Central memory CD4-positive, alpha-beta T cell (primary cell): ENCODE measurements at regions not wholly inside any gene's neighbourhood (a gene's known extent, or its start where the extent isn't known, plus 50 kb on each side); places are given as distances from the start of the nearest gene placed in this dataset.

ENCODE experiments used
- DNase-seq: peaks from one replicate; pipeline ENCODE4 v3.0.0; 2022

DNA sequence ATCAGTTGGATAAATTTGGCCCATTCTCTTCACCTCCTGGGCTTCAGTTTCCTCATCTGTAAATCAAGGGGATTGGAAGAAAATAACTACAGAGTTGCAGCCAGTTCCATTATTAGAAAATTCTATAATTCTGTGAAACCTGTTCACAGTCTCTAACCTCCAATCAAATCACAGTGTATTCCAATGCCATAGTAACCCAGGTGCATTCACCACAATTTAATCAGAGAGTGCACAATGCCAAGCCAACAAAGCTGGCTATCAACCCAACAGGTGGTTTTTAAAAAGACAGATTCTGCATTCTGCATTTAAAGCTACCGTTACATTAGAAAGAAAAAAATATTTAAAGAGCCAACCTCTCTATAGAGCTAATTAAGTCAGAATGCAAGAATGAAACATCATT lies 308.6 kb downstream of the RNF144A start:
- DNase-seq, result no peak

DNA sequence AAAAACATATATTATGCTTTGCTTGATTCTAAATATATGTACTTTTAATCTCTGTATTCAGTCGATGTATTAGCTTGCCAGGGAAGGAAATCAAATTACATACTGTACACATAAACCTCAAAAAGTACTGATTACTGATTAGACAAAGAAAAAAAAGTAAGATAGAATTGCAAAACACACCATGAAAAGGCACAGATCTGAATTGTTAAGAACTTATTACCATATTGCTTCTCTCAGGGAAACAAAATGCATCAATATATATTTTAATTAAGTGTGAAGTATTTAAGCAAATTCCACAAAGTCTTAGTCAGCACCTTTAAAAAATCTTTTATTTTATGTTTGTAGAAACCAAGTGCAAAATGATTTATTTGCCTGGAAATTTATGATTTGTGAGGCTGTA lies 309.3 kb downstream of the RNF144A start:
- DNase-seq, result no peak

DNA sequence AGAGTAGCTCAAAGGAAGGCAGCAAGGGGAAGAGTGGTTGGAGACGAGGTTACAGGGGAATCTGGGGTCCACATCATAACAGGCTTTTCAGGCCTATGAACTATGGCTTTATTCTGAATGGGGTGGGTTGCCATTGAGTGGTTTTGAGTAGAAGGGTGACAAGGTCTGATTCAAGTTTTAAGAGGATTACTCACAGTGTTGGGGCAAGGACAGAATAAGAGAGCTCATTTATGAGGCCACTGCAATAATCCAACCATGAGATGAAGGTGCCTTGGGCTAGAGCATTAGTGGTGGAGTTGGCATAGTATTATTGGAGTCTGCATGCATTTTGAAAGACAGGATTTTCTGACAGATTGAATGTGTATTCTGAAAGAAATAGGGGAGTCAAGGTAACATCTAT lies 315.9 kb downstream of the RNF144A start:
- no peak for DNase-seq

DNA sequence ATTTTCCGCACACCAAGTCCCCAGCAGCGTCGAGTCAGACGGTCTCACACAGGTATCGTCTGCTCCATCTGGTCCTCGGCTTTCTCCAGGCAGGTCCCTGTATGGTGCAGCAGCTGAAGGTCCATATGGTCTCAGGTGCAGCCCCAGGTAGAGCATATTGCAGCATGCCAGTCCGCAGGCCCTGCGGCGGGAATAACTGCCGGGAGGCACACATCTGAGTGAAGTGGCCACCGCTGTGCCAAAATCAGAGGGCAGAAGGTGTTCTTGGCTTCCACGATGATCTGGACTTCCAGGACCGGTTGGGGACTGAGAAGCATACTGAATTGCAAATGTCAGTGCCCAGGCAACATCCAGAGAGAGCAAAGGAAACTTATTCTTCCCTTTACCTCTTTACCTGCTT lies 320.3 kb downstream of the RNF144A start:
- DNase-seq, result no peak

DNA sequence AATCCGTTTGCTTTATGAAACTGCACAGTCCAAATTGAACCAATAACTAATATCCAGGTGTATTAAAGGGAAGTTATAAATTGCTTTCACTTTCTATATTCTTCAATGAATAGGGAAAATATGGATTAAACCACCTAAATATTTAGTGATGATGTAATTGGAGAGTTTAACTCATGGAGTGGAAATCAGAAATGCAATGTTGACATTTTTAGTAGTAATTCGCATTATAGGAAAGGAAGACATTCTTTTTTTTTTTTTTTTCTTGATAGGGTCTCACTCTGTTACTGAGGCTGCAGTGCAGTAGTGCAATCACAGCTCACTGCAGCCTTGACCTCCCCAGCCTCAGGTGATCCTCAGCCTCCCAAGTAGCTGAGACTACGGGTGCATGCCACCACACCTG lies 321.9 kb downstream of the RNF144A start:
- no peak for DNase-seq

DNA sequence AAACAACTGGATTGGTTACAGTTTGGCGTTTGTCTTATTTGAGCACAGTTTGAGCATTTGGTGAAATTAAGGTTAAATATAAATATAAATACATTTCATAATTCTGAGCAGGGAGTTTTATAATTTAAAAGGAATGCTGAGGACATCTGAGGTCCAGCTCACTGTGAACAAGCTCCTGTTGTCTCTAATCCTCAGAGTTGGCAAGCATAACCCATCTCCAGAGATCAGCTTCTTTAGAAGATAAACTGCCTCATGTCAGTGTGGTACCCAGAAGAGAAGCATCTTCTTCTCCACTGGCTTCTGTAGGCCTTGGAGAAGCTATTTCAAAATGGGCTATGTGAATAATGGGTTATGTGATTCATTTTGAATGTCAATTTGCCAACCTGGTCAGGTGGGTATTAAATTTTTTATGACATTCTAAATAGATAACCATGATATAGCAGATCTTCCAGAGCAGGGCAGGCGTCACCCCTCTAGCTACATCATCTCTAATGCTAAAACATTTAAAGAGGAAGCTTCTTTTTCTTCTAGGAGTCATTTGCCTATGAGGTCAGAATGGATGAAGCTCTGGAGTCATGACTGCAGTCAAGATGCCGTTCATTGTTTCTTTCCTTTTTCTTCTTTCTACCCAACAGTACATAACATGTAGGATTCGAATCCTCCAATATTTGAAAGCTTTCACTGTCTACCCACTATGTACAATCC lies 324.0 kb downstream of the RNF144A start:
- no peak for DNase-seq

DNA sequence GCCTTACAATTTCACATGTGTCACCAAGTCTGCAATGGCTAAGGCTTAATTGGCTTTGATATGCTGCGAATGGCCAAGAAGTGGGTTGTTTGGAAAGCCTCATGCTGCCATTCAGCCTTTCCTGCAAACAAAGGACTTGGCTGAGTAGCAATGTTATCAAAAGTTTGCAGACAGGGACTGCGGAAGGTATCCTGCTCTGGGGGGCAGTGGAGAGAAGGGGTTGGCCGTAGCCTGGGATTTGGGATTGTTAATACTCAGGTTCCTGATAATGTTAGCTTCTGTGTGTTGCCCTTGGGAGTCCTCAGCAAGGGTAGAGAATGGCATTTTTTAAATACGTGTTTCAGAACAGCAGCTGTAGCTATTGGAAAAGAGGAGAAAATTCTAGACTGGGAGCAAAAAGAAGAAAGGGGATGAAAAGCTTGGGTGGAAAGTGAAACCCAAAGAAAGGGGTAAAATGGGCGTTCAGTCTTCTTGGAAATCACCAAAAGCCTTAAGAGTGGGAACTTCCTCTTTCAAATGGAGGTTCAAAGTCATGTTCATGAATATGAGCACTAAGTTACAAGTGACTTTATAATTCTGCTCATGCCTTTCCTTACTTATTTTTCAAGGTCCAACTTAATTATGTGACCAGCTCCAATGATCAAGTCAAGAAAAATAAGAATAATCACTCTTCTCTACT lies 325.1 kb downstream of the RNF144A start:
- no peak for DNase-seq

DNA sequence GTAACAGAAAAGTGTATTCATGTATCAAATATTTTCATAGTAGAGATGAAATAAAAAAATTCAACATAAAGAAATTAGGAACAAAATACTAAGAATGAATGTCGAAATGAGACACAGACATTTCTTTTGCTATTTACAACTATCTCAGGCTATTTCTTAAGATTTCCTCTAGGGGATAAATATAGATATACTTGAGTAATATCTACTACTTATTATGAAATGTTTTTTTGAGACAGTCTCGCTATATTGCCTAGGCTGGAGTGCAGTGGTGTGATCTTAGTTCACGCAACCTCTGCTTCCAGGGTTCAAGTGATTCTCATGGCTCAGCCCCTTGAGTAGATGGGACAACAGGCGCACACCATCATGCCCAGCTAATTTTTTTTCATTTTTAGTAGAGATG lies 326.1 kb downstream of the RNF144A start:
- no peak for DNase-seq

DNA sequence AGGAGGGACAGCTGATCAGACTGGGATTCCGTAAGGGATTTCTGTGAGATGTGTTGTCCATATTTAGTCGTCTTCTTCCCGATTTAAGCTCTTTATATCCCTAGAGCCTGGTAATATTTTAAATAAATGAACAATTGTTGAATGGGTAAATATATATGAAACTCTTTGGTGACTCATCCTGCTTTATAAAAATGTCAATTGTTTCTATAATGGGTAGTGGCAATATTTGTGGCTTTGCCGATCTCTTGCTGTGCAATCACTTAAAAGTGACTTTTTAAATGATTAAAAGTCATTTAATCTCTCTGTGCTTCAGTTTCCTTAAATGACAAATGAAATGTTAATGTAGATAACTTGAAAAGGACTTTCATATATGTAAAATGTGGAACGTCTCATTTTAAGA lies 339.2 kb downstream of the RNF144A start:
- DNase-seq, result no peak

DNA sequence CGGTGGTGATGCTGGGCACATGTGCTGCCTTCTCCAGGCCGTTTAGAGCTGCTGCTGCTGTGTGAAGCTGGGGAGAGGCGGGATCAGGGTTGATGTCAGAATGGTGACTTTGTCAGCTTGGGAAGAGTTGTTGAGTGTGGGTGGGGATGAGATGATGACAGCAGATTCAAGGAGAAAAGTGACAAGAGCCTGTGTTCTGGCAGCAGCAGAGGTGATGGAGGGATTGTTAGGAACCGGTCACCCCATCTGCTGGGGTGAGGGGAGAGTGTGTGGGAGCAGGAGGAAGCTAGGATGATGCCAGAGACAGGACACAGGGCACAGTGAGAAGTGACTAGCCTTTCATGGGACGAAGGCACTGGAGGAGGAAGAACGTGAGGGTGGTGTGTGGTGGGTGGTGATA lies 345.5 kb downstream of the RNF144A start:
- no peak for DNase-seq

DNA sequence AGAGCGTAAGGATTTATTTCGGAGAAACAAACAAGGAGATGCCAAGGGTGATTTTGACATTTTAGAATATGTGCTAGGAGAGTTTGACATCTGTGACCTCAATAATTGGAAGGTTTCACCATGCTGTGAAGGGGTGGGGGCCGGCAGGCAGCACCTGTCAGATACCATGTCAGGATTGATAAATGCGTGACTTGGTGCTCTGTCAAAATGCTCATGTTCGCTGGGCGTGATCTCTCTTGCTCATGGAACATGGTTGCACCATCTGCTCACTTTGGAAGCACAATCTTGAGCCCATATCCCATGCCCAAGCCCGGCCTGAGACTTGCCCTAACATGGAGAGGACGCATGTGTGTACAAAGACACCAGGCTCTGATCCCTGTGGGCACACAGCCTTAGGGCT lies 347.6 kb downstream of the RNF144A start:
- DNase-seq, result no peak

DNA sequence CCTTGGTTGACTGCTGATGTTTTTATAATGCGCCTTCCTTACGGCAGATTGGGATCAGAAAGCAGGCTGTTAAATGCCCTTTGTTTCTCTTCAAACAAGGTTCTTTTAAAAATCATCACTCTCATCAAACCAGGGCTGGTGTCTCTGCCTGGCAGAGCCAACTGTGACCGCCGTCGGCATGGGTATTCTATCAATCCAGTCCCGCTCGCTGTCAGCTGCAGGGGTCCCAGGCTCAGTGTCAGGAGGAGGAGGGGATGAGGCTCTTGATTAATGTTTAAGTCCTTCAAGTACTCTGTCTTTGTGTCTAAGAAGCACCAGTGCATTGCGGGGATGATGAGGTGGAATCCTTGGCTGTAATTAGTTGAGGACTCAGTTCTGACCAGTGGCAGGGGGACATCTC lies 348.1 kb downstream of the RNF144A start:
- no peak for DNase-seq

DNA sequence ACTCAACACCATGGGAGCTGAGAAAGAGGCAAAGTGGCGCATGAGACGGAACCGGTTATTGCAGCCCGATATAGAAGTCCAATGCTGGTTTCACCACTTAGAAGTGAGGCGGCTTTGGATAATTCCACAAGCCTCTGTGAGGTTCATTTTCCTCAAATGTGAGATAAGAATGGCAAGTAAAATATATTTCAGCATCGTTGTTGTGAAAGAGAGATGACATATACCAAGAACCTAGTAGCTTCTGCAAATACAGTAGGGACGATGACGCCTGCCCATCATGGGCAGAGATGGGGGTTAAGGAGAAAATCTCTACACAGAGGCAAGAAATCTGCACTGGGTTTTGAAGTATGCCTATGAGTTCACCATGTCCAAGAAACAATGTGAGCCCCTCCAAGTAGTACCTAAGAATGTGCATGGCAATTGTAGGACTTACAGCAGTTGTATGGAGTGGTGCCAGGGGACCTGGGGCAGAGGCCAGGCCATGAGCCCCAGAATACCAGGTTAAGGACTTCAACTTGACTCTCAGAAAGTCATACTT lies 352.0 kb downstream of the RNF144A start:
- no peak for DNase-seq

DNA sequence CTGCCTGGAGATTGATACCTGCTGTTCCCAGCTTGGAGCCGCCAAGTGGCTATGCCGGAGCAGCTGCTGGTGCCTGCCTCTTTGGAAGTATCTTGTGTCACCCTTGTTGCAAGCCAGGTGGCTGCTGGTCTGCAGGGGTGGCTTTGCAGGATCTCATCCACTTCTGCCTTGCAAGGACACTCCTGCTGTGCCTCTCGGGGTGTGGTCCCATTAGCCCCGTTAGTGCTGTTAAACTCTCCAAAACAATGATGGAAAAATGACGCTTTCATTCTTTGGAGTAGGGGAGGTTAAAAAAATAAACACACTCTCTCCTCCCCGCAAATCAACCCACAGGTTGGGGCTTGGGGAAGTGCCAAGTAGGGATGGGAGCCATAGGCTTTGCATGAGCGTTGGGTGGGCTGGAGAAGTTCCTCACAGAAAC lies 352.8 kb downstream of the RNF144A start:
- no peak for DNase-seq

DNA sequence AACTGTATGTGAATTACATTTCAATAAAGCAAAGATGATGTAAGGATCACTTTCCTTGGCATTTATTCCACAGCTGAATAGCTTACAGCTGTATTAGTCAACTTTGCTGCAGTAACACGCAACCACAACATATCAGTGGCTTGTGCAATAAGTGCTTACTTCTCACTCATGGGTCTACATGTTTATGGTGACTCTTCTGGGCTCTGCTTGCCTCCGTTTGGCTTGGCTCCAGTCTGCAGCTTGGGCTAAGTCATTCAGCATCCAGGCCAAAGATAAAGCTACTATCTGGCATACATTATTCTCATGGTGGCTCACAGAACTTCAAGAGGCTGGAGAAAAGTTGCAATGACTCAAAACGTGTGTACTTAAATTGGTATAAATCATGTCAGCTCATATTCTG lies 355.0 kb downstream of the RNF144A start:
- no peak for DNase-seq

DNA sequence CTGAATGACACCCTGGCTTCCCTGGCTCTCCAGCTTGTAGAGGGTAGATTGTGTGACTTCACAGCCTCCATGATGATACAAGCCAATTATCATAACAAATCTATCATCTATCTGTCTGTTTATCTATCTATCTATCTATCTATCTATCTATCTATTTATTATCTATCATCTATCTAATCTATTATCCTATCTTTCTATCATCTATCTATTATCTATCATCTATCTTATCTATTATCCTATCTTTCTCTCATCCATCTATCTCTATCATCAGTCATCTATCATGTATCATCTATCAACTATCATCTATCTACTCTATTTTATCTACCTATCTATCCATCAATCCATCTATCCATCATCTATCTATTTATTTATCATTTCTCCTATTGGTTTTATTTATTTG lies 361.8 kb downstream of the RNF144A start:
- DNase-seq, result no peak

DNA sequence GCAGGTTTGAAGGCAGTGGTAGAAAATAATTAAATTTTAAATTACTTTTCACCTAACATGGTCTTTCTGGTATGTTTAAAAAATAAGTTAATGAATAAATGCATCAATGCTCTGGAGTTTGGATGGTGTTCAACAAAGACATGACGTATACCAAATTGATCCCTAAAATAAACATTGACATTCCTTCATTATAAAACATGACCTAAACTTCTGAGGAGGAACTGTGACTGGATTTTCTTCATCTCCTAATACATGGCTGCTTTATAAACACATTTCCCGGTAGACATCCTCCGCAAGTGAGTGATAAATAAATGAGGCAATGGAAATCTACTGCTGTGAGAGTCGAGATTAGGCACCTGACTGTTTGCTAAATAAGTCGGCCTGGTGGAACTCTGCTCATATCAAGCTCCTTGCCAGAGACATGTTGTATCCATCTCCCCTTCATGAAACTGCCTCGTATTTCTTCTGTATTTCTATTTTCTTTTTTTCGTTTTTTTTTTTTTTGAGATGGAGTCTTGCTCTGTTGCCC lies 362.3 kb downstream of the RNF144A start:
- no peak for DNase-seq

DNA sequence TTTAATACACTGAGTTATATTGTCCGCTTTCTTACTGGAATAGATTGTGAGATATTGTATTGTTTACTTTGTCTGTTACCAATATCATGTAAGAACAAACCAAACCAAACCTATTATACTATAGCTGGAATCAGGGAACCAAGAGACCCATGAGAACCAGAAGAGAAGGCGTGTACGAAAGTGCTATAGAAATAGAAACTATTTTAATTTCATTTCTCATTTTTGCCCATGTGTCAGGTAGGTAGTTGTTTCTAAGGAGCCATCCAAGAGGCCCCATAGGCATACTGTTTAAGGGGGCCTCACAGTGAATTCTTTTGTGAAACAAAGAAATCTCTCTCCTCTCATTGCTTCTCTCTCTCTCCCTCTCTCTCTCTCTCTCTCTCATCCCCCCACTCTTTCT lies 363.6 kb downstream of the RNF144A start:
- no peak for DNase-seq

DNA sequence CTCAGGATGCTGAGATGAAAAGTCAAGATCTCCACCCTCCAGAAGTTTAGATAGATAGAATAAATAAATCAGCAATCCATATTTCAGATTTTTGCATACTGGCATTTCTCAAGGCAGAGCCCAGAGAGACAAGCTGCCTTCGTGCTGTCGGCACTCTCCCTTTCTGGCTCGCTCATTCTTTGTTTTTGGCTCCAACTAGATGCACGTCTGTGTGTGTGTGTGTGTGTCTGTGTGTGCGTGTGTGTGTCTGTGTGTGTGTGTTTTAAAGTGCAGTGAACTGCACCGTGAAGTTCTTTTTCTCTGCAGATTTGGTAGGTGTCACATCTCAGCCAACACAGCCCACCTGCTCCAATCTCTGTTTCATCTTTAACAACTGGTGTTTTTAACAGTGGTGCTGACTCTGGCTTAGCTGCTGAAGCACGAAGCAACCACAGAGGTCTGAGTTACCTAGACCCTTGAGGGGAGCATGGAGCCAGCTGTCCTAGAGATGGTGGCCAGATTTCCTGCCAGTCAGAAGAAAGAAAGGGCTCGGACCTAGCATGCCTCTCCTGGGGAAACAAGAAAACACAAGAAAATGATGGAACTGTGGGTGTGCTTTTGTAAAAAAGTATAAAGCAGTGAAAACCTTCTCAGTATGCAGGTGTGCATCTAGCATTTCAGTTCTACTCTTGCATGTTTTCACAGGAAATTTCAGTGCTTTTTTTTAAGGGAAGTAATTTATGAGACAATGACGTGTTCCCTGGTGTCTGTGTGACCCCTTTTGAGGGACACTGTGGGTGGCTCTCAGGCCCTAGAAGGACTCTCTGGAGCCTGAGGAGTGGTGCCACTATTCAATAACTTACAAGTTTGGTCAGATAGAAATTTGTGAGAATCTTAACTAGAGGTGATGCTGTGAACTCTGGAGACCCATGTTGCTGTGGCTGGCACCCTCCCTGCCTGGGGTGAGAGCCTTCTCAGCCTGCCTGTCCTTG lies 364.3 kb downstream of the RNF144A start:
- no peak for DNase-seq

DNA sequence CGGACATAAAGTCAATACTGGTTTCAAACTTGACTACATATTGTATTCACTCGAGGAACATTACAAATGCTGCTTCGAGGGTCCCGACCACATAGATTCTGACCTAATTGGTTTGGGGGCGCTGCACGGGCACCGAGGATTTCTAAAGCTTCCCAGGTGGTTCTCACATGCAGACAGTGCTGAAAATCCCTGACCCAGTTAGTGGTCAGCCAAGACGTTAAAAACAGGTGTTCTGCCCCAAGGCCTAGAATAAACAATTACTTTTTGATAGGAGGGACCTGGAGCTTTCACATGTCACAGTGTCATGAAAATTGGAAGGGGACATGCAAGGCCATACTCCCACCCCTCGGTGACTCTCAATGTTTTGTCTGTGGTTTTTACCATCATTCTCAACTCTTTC lies 368.9 kb downstream of the RNF144A start:
- no peak for DNase-seq

DNA sequence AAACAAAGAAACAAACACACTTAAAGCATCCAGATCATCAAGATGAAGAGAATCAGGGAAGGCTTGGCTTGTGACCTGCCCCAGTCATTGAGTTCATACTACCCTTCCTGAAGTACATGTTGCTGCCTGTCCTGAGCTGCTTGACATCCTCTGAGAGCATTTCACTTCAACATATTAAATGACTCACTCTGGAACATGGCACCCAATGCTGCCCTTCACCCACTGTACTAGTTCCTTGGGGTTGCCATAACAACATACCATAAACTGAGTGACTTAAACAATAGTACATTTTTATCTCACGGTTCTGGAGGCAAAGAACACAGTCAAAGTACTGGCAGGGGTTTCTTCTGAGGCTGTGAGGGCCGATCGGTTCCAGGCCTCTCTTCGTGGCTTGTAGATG lies 371.3 kb downstream of the RNF144A start:
- no peak for DNase-seq

DNA sequence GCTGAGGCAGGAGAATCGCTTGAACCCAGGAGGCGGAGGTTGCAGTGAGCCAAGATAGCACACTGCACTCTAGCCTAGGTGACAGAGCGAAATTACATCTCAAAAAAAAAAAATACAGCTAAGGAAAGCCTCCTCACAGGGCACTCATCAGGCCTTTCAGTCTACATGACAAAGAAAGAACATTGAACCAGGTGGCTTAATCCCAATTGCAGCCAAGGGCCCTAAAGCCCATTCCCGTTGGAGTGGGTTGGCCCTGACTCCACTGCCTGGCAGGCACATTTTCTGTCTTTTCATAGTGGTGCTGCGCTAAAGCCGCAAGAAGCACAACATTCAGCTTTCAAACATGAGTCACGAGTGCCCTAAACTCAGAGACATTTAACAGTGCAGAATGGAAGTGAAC lies 372.5 kb downstream of the RNF144A start:
- no peak for DNase-seq

DNA sequence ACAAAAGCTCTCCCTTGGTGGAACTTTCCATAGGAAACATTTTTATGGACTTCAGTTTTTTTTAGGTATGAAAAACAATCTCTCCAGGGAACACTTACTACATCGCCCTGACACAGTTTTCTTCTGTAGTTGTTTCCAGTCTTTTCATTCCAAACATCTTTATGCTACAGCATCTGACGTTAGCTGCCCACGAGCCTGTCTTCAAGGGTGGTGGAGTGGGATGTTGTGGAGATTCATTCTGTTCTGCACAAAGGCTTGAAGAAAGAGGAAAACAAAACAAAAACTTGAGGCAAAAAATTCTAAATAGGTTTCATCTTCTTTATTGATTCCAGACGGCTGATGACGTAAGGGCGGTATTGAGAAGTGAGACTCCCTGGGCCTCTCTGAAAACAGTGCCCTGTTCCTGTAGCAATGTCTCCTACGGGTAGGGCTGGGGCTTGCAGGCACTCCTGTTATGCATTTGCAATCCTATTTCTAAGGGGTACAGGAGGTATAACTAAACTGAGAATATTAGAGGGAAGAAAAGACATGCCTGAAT lies 375.0 kb downstream of the RNF144A start:
- DNase-seq, result no peak
